GM20431 (cell line): ENCODE measurements at regions not wholly inside any gene's neighbourhood (a gene's known extent, or its start where the extent isn't known, plus 50 kb on each side); places are given as distances from the start of the nearest gene placed in this dataset.

Experiments used
- in situ Hi-C: fragments of 300-500 bp; cut with MseI, MboI; formaldehyde crosslinking; loops from one replicate; pipeline ENCODE4 v1.15.0; 2020; ENCODE audit warnings: low sequenced_read_pairs; ENCODE audit not compliant: unreplicated experiment

- in situ Hi-C loops: no loop called here
These were observed 958.8 kb upstream of the NR2F2 start for GRCh38 chr15:95371664-95372063.

- in situ Hi-C loops: no loop called here
These were observed 955.2 kb upstream of the NR2F2 start for GRCh38 chr15:95375281-95375680.

- in situ Hi-C loops: no loop called here
These were observed 953.1 kb upstream of the NR2F2 start for GRCh38 chr15:95377258-95377852.

GRCh38 chr15:95394186-95395067 is 936.1 kb upstream of the NR2F2 start:
- in situ Hi-C loops: no loop called here

GRCh38 chr15:95400428-95400827 is 930.1 kb upstream of the NR2F2 start:
- in situ Hi-C loops: no loop called here

- in situ Hi-C loops: no loop called here
These were observed 928.9 kb upstream of the NR2F2 start for GRCh38 chr15:95401587-95401986.

- in situ Hi-C loops: no loop called here
These were observed 925.1 kb upstream of the NR2F2 start for GRCh38 chr15:95405447-95405846.

GRCh38 chr15:95407534-95407933 is 923.0 kb upstream of the NR2F2 start:
- in situ Hi-C loops: no loop called here

GRCh38 chr15:95409211-95409610 is 921.3 kb upstream of the NR2F2 start:
- in situ Hi-C loops: no loop called here

- in situ Hi-C loops: no loop called here
These were observed 920.7 kb upstream of the NR2F2 start for GRCh38 chr15:95409626-95410310.

GRCh38 chr15:95410757-95411156 is 919.7 kb upstream of the NR2F2 start:
- in situ Hi-C loops: no loop called here

- in situ Hi-C loops: no loop called here
These were observed 913.9 kb upstream of the NR2F2 start for GRCh38 chr15:95416576-95416975.

- in situ Hi-C loops: no loop called here
These were observed 912.7 kb upstream of the NR2F2 start for GRCh38 chr15:95417761-95418160.

GRCh38 chr15:95422255-95422654 is 908.2 kb upstream of the NR2F2 start:
- in situ Hi-C loops: no loop called here

GRCh38 chr15:95425859-95426258 is 904.6 kb upstream of the NR2F2 start:
- in situ Hi-C loops: no loop called here

- in situ Hi-C loops: no loop called here
These were observed 901.2 kb upstream of the NR2F2 start for GRCh38 chr15:95429345-95429744.

GRCh38 chr15:95431518-95431917 is 899.0 kb upstream of the NR2F2 start:
- in situ Hi-C loops: no loop called here

GRCh38 chr15:95432878-95433405 is 897.6 kb upstream of the NR2F2 start:
- in situ Hi-C loops: no loop called here

- in situ Hi-C loops: no loop called here
These were observed 890.6 kb upstream of the NR2F2 start for GRCh38 chr15:95439922-95440376.

- in situ Hi-C loops: no loop called here
These were observed 889.8 kb upstream of the NR2F2 start for GRCh38 chr15:95440712-95441111.
